LNCaP clone FGC (cell line): ENCODE measurements at regions not wholly inside any gene's neighbourhood (a gene's known extent, or its start where the extent isn't known, plus 50 kb on each side); places are given as distances from the start of the nearest gene placed in this dataset.

Source experiments
- DNase-seq: peaks from one replicate; pipeline ENCODE4 v3.0.0-alpha.2; 2011; ENCODE audit warnings: low read depth
- H3K4me3 ChIP-seq: 2 replicates; pipeline ENCODE4 v1.5.1; 2011; ENCODE audit warnings: mild to moderate bottlenecking, low read depth, low read length, control low read depth
- CTCF ChIP-seq: IDR thresholded peaks from 2 replicates; pipeline ENCODE4 v1.5.1; 2012; ENCODE audit warnings: mild to moderate bottlenecking; ENCODE audit not compliant: control insufficient read depth, insufficient read depth; ENCODE audit errors: extremely low read depth

- no peak for TF ChIP-seq CTCF
- no peak overlapping the region for H3K4me3 ChIP-seq
- DNase-seq = no peak
These were observed 215.5 kb upstream of the TMEM161B start for GRCh38 chr5:88483964-88484672.

DNA sequence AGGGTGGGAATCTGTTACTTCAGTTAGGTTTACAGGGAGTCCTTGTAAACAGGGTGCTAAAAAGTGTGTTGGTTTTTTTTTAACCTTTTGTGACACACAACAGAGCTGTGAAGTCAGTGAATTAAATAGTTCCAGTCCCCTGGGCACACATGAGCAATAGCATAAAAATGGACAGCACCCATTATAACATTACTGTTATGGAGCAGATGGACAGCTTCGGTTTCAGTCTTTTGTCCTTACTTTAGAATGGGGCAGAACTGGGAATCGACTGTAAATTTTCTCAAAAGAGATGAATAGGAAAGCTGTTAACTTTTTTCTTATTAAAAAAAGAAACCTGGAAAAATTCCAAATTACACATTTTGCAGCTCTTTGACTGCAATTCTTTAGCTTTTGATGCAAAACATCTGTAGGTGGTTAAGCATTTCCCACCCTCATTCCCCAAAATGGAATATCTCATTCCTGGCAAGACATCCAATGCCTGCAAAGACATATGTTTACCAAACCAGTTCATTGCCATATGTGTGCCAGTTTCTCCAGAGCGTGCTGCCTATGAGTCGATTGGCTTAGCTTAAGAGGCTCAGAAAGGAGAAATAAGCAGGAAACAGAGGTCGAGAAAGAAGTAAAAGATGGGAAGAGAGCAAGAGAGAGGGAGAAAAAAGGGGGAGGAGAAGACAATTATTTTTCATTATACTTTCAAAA, 212.3 kb upstream of the TMEM161B start:
- no peak overlapping the region for H3K4me3 ChIP-seq
- DNase-seq = no peak
- TF ChIP-seq CTCF = no peak

DNA sequence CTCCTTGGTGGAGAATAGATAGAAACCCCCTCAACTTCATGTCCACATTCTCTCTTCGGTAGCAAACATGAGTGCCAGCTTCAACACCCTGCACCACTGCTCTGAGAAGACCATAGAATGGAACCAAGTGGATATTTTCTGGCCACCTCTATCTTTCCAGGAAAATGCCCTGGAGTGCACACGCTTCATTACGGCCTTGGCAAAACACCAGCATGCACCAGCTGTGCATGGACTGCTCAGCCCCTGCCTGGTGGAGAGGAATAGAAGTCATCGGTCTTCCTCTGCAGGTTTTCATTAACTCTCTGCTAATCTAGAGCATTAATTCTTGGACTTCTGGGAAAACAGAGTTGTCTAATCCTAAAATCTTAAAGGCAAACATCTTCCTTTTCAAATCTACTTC, 211.6 kb upstream of the TMEM161B start:
- no peak for TF ChIP-seq CTCF
- DNase-seq = no peak
- H3K4me3 ChIP-seq = no peak overlapping the region

DNA sequence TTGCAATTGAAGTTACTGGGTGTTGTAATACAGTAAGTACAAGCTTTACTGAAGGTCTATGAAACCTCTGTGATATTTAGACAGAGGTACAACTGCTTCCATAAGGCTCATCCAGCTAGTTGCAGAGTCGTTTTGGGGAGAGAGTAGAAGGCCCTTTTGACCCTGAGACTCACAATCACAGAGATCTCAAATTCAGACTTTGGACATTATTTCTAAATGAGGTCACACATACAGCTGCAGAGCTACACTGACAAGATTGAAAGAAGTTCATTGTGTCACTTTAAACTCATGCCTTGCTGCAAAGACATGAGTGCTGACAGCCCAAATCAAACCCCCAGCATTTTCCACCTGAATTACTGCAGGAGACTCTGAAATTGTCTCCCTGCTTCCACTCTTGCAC, 205.9 kb upstream of the TMEM161B start:
- H3K4me3 ChIP-seq = no peak overlapping the region
- DNase-seq = no peak
- TF ChIP-seq CTCF = no peak

- H3K4me3 ChIP-seq = no peak overlapping the region
- TF ChIP-seq CTCF = no peak
- DNase-seq = no peak
These were observed 202.1 kb upstream of the TMEM161B start for GRCh38 chr5:88470745-88471144.

GRCh38 chr5:88459971-88460370, 191.3 kb upstream of the TMEM161B start:
- DNase-seq = no peak
- no peak overlapping the region for H3K4me3 ChIP-seq
- TF ChIP-seq CTCF = no peak
